GM10266 (cell line): ENCODE measurements at regions not wholly inside any gene's neighbourhood (a gene's known extent, or its start where the extent isn't known, plus 50 kb on each side); places are given as distances from the start of the nearest gene placed in this dataset.

Source experiments
- DNase-seq: peaks from one replicate; pipeline ENCODE4 v3.0.0; 2012; ENCODE audit errors: extremely low spot score
- TF ChIP-seq, protein P1 (sequence below): IDR thresholded peaks from 2 replicates; pipeline ENCODE4 v1.5.1; 2012; ENCODE audit warnings: mild to moderate bottlenecking, low read depth; ENCODE audit not compliant: control insufficient read depth, insufficient read depth; ENCODE audit errors: missing control alignments

DNA sequence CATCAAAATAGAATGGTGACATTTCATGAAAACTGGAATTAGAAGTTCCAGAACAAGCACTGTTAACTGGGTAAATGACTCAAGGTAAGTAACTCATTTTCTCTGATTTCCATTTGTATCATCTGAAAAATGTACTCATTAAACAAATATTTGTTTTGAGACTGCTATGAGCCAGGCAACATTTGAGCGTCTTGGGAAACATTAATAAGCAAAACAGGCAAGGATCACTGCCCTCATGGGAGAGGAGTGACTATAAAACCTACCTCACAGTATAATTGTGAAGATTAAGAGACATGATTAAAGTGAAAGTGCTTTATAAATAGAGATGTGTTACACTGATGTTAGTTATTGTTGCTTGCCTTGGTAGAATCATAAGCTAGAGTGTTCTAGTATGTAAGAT lies 711.8 kb upstream of the UBE2E2 start:
- DNase-seq = no peak
- TF ChIP-seq, protein P1, sequence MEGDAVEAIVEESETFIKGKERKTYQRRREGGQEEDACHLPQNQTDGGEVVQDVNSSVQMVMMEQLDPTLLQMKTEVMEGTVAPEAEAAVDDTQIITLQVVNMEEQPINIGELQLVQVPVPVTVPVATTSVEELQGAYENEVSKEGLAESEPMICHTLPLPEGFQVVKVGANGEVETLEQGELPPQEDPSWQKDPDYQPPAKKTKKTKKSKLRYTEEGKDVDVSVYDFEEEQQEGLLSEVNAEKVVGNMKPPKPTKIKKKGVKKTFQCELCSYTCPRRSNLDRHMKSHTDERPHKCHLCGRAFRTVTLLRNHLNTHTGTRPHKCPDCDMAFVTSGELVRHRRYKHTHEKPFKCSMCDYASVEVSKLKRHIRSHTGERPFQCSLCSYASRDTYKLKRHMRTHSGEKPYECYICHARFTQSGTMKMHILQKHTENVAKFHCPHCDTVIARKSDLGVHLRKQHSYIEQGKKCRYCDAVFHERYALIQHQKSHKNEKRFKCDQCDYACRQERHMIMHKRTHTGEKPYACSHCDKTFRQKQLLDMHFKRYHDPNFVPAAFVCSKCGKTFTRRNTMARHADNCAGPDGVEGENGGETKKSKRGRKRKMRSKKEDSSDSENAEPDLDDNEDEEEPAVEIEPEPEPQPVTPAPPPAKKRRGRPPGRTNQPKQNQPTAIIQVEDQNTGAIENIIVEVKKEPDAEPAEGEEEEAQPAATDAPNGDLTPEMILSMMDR = no peak

DNA sequence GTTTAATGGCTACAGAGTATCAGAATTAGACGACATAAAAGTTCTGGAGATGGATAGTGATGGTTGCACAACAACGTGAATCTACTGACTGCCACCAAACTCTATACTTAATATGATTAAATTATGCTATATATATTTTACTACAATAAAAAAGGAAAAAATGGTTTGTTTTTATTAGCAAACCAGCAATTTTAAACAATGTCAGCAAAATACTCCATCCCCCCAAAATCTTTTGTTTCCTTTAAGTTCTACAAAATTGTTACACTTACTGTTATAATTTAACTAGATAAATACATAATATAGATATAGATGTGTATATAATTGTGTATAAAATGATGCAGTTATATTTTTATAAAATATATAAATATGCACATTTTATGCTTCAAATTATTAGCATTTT lies 710.8 kb upstream of the UBE2E2 start:
- no peak for DNase-seq
- TF ChIP-seq, protein P1 = no peak

DNA sequence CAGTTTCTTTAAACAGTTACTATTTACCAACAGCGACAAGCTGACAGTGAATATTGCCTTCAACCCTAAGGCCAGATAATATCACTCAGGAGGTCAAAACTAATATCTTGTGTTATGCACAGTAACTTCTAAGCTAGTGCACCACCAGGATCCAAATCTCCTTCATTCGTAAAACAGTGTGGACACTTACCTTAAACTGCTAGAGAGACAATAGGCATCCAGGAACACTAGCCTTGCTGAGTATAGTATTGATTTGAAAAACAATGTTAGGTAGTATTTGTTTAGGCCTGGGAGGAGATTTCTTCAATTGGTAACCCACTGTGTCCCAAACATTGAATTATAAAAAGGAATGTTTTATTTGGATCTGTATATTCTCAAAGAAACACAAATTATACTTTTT lies 707.9 kb upstream of the UBE2E2 start:
- DNase-seq = no peak
- TF ChIP-seq, protein P1 = no peak

DNA sequence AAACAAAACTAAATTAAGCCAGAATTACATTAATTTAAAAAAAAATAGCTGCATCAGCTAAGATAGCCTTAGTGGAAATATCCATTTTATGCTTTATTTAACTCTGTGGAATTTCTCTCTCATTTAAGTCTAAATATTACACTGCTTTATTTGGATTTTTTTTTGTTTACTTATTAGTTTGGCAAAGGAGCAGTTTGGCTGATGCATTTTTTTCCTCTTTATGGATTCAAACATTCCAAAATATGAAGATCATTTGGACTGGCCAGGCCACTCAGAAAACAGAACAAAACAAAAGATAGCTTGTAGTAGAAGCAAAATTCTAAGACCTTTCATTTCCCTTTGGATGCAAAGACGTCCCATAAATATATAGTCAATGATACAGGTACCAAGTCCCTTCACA lies 707.3 kb upstream of the UBE2E2 start:
- TF ChIP-seq, protein P1 = no peak

DNA sequence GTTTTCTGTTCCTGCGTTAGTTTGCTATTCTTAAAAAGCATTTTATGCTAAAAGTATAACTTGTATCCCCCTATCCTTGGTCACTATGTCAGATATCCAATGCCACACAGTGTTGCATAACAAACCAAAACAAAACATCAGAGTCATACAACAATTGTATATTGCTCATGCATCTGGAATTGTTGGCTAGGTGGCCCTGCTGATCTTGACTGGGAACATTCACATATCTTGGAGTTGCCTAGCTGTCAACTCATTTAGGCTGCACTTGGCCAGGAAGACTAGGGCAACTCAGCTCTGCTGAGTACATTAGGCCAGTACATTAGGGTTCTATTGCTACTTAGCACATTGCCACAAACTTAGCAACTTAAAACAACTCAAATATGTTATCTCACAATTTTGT lies 706.5 kb upstream of the UBE2E2 start:
- TF ChIP-seq, protein P1 = no peak
- DNase-seq = no peak

More for the DNA sequence above, 707.3 kb upstream of the UBE2E2 start:
- DNase-seq = no peak

DNA sequence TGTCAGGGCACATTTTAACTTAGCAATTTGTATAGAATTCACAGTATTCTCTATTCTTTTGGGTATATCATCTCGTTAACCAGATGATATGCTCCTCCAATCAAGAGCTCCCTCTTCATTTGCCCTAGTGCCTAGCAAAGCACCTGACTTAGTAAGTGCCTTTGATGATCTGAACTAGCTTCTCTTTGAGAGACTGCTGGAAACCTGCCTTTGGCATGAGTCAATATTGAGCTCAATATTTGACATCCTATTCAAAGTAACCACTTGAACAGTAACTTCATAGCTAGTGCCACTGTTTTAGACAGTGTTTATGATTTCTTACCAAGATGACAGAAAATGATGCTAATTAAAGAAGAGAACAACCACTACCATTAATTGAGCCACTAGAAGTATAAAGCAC lies 696.3 kb upstream of the UBE2E2 start:
- TF ChIP-seq, protein P1 = no peak
- no peak for DNase-seq

DNA sequence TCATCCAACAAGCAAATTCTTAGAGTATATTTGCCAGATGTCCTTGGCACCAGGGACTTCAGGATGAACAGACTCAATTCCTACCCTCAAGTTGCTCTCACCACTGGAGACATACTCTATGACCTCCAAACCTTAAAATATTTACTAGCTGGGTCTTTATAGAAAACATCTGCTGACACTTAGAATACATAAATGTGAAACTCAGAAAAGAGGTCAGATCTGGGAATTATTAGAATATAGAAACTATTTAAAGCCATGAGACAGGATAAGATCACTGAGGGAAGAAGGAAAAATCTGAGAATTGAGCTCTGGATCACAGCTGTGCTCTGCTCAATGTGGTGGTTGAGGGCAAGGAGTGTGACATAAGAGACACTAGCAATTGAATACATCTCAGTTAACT lies 695.4 kb upstream of the UBE2E2 start:
- TF ChIP-seq, protein P1 = no peak
- no peak for DNase-seq
